HepG2 (cell line): ENCODE measurements at regions not wholly inside any gene's neighbourhood (a gene's known extent, or its start where the extent isn't known, plus 50 kb on each side); places are given as distances from the start of the nearest gene placed in this dataset.

Experiments used
- ARNTL ChIP-seq: sonication (generic); formaldehyde crosslinking; IDR thresholded peaks from 2 replicates; pipeline ENCODE4 v1.4.0; 2020; ENCODE audit warnings: mild to moderate bottlenecking, missing genetic modification reagents
- CERS6 ChIP-seq: sonication (generic); formaldehyde crosslinking; IDR thresholded peaks from 2 replicates; pipeline ENCODE4 v1.5.0; 2020; ENCODE audit warnings: missing genetic modification reagents
- HOMEZ ChIP-seq: IDR thresholded peaks from 2 replicates; pipeline ENCODE4 v1.6.1; 2016; ENCODE audit warnings: low read depth
- IRF2 ChIP-seq: IDR thresholded peaks from 2 replicates; pipeline ENCODE4 v1.6.1; 2018; ENCODE audit warnings: missing genetic modification reagents, missing compliant biosample characterization
- KAT8 ChIP-seq: IDR thresholded peaks from 2 replicates; pipeline ENCODE4 v1.6.1; 2016; ENCODE audit warnings: missing genetic modification reagents, missing compliant biosample characterization
- KDM3A ChIP-seq: IDR thresholded peaks from 2 replicates; pipeline ENCODE4 v1.6.1; 2018; ENCODE audit warnings: low read depth, missing compliant biosample characterization
- MNT ChIP-seq: fragments of 450-650 bp; IDR thresholded peaks from 2 replicates; pipeline ENCODE4 v1.6.1; 2016
- REXO4 ChIP-seq: sonication (generic); formaldehyde crosslinking; IDR thresholded peaks from 2 replicates; pipeline ENCODE4 v1.8.0; 2022; ENCODE audit warnings: missing genetic modification reagents, mild to moderate bottlenecking, borderline replicate concordance
- ZMYM2 ChIP-seq: sonication (generic); formaldehyde crosslinking; IDR thresholded peaks from 2 replicates; pipeline ENCODE4 v1.8.0; 2022; ENCODE audit warnings: mild to moderate bottlenecking, missing genetic modification reagents
- TF ChIP-seq, protein P1 (sequence below), 2 experiments: fragments of 450-650 bp in 1 of 2; sonication (generic) in 1 of 2; formaldehyde crosslinking in 1 of 2; IDR thresholded peaks; 2 replicates each; pipeline versions ENCODE4 v1.6.1 to v1.8.0; 2016 to 2022; ENCODE audit warnings: antibody characterized with exemption in 1 of 2, mild to moderate bottlenecking in 1 of 2, missing genetic modification reagents in 1 of 2
- TF ChIP-seq, protein P2 (sequence below): sonication (generic); formaldehyde crosslinking; conservative IDR thresholded peaks from 2 replicates; pipeline ENCODE4 v1.8.0; 2022; ENCODE audit warnings: mild to moderate bottlenecking, moderate library complexity, missing genetic modification reagents
- TF ChIP-seq, protein P3 (sequence below): sonication (generic); formaldehyde crosslinking; IDR thresholded peaks from 2 replicates; pipeline ENCODE4 v1.5.0; 2020; ENCODE audit warnings: mild to moderate bottlenecking, missing genetic modification reagents

DNA sequence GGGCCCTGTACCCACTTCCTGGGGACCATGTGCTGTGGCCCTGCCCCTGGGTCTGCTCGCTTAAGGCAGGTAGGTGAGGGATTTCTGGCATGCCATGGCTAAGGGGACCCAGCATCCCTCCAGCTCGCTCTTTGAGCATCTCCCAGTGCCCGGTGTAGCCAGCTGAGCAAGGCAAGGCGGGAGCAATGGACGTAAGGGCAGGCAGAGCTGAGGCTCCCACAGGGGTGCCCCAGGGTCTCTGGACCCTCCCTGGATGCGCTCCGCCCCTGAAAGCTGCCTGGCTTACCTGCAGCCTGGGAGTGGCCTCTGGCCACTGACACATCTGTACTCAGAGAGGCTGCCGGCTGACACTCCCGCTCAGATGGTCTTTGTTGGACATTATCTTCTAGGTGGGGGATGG is 189.9 kb downstream of the IRF8 start (continued):
- TF ChIP-seq, protein P1, sequence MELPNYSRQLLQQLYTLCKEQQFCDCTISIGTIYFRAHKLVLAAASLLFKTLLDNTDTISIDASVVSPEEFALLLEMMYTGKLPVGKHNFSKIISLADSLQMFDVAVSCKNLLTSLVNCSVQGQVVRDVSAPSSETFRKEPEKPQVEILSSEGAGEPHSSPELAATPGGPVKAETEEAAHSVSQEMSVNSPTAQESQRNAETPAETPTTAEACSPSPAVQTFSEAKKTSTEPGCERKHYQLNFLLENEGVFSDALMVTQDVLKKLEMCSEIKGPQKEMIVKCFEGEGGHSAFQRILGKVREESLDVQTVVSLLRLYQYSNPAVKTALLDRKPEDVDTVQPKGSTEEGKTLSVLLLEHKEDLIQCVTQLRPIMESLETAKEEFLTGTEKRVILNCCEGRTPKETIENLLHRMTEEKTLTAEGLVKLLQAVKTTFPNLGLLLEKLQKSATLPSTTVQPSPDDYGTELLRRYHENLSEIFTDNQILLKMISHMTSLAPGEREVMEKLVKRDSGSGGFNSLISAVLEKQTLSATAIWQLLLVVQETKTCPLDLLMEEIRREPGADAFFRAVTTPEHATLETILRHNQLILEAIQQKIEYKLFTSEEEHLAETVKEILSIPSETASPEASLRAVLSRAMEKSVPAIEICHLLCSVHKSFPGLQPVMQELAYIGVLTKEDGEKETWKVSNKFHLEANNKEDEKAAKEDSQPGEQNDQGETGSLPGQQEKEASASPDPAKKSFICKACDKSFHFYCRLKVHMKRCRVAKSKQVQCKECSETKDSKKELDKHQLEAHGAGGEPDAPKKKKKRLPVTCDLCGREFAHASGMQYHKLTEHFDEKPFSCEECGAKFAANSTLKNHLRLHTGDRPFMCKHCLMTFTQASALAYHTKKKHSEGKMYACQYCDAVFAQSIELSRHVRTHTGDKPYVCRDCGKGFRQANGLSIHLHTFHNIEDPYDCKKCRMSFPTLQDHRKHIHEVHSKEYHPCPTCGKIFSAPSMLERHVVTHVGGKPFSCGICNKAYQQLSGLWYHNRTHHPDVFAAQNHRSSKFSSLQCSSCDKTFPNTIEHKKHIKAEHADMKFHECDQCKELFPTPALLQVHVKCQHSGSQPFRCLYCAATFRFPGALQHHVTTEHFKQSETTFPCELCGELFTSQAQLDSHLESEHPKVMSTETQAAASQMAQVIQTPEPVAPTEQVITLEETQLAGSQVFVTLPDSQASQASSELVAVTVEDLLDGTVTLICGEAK (IDR thresholded peaks at IDR 0.05), result no peak
- TF ChIP-seq, protein P1 (CRISPR knock-in tag; IDR thresholded peaks at IDR 0.05), result no peak
- TF ChIP-seq, protein P2, sequence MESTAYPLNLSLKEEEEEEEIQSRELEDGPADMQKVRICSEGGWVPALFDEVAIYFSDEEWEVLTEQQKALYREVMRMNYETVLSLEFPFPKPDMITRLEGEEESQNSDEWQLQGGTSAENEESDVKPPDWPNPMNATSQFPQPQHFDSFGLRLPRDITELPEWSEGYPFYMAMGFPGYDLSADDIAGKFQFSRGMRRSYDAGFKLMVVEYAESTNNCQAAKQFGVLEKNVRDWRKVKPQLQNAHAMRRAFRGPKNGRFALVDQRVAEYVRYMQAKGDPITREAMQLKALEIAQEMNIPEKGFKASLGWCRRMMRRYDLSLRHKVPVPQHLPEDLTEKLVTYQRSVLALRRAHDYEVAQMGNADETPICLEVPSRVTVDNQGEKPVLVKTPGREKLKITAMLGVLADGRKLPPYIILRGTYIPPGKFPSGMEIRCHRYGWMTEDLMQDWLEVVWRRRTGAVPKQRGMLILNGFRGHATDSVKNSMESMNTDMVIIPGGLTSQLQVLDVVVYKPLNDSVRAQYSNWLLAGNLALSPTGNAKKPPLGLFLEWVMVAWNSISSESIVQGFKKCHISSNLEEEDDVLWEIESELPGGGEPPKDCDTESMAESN (CRISPR knock-in tag), result no peak
- no peak for TF ChIP-seq KDM3A (CRISPR knock-in tag)
- TF ChIP-seq KAT8 (CRISPR knock-in tag), result no peak
- no peak for TF ChIP-seq ARNTL (CRISPR knock-in tag)
- TF ChIP-seq IRF2 (CRISPR knock-in tag), result no peak
- TF ChIP-seq MNT, result no peak
- TF ChIP-seq HOMEZ, result no peak
- TF ChIP-seq, protein P3, sequence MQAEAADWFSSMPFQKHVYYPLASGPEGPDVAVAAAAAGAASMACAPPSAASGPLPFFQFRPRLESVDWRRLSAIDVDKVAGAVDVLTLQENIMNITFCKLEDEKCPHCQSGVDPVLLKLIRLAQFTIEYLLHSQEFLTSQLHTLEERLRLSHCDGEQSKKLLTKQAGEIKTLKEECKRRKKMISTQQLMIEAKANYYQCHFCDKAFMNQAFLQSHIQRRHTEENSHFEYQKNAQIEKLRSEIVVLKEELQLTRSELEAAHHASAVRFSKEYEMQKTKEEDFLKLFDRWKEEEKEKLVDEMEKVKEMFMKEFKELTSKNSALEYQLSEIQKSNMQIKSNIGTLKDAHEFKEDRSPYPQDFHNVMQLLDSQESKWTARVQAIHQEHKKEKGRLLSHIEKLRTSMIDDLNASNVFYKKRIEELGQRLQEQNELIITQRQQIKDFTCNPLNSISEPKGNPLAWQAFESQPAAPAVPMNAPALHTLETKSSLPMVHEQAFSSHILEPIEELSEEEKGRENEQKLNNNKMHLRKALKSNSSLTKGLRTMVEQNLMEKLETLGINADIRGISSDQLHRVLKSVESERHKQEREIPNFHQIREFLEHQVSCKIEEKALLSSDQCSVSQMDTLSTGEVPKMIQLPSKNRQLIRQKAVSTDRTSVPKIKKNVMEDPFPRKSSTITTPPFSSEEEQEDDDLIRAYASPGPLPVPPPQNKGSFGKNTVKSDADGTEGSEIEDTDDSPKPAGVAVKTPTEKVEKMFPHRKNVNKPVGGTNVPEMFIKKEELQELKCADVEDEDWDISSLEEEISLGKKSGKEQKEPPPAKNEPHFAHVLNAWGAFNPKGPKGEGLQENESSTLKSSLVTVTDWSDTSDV (CRISPR knock-in tag), result no peak
- TF ChIP-seq ZMYM2 (CRISPR knock-in tag), result no peak
- TF ChIP-seq CERS6 (CRISPR knock-in tag), result no peak
- TF ChIP-seq REXO4 (CRISPR knock-in tag), result no peak
